Suppressor macrophage treated with lipopolysaccharide for 1 hour (primary cell): ENCODE measurements at regions not wholly inside any gene's neighbourhood (a gene's known extent, or its start where the extent isn't known, plus 50 kb on each side); places are given as distances from the start of the nearest gene placed in this dataset.

Experiments used
- DNase-seq, 3 donors: peaks; one replicate each; pipeline ENCODE4 v3.0.0-alpha.2; 2020 to 2022

DNA sequence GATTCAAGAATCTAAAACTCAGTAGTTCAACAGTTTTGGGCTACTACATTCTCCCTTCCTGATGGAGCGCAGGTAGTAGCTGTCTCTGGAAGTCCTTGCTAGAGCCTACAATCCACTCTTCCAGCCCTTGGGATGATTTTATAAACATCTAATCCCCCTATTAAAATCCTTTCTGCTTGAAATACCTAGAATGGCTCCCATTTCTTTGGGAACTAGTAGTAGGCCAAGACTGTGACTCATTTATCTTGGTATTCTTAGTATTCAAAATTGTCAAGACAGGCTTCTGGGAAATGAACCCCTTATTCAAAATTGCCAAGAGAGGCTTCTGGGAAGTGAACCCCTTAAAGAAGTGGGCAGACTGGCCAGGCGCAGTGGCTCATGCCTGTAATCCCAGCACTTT, 142.5 kb upstream of the FGGY start:
- DNase-seq: no peak

DNA sequence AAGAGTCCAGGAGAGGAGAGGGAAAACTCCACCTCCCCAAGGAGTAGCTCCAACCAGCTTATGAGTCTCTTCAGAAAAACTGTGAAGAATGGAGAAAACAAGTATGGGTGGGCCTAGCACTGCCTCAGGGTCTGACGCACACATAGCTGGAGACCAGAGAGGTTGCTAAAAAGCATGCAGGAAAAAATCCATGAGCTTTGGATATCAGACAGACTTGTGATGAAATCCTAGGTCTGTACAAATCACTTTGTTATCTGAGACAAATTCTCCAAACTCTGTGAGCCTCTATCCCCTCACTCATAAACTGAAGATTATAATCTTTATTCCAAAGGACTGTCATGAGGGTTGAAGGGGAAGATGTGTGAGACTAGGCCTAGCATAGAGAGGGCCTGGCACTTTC, 141.5 kb upstream of the FGGY start:
- no peak for DNase-seq

DNA sequence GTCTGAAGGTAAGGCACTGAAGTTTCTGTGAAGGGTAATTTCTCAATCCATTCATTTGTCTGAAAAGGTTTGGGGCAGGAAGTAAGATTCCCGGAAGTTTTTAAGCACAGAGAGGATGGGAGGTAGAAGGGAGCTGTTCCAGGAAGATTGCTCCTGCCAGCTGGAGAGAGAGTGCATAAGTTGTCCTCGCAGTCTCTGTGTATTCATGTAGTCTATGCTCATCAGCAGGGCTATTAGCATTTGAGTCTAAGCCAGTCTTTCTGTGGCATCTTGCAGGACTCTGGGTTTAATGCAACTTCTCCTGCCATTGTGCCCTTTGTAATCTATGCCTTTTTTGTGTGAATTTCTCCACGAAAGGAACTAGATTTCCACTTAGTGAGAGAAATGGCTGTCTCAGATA, 140.8 kb upstream of the FGGY start:
- DNase-seq: no peak

GRCh38 chr1:59156526-59157199, 140.2 kb upstream of the FGGY start:
- DNase-seq: no peak

- DNase-seq: no peak
These were observed 138.6 kb upstream of the FGGY start for GRCh38 chr1:59158321-59158720.

DNA sequence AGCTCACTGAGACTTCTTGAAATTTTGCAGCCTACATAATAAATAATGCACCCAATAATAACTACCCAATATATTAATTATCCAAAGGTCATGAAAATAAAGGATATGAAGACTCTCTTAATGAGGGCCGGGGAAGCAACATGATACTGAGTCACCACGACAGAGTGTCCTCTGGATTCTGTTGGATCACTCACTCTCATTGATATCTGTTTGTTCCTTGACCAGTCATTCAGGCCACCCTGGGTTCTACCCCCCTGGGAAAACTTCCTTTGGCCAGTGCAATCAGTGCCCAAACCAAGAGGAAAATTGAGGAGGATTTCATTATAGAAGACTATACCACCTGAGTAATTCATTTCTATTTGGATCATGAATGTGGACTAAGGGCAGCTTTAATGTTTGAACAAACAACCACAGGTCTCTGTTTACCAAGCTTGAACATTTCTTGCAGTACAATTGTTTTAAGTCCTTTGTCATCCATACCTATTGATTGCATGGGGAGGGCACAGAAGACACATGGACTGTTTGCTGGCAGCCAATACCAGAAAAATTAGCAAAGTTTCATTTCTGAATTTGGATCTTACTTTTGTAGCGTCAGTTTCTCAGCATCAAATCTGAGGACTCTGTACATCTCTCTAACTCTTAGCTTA, 137.2 kb upstream of the FGGY start:
- no peak for DNase-seq

DNA sequence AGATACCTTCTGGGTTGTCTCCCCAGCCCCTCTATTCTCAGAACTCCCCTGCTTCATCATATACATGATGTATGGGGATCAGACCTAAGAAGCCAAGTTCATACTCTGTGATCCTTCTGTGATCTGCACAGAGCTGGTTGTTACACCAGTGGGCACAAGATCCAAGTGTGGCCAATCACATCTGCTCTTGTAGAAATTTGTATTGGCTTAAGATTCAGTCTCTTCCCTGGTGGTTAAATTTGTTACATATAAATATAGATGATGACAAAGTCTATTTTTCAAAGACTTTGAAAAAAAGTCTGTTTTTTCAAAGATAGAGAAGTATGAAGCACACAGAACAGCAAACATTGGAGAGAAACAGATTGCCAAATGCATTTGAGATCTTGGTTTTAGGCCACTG, 135.8 kb upstream of the FGGY start:
- no peak for DNase-seq

- DNase-seq: no peak
These were observed 134.2 kb upstream of the FGGY start for GRCh38 chr1:59162665-59163064.

DNA sequence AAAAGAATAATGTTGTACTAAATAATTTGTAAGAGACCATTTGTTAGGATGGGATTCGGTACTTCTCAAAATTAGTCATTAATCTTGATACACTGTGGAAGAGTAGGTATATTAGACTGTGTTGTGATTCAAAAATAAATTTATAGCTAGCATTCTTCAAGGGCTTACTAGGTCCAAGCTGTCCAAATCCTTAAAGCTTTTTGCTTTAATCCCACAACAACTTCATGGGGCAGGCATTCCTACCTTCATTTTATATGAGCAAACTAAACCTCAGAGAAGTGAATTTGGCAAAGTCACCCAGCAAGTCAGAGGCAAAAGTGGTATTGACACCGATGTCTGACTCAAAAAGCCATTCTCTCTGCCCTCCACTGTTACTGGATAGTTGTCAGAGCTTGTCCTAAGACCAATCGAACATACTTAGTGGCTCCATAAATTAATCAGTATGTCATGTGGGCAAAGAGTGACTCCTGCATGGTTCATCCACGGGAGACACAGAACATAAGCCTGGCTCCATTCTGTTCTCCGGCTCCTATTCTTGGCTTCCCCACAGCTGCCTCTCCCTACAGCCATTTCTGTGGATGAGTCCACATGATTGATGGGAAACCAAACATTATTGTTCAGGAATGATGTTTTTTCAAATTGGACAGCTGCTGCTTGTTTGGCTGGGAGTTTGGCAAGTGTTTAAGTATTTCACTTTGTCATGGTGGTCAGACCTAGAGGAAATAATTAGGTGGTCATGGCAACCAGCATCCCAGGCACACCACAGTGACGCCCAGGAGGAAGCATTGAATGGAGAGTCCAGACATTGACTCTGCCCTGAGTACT, 133.4 kb upstream of the FGGY start:
- DNase-seq: no peak

GRCh38 chr1:59164371-59164770, 132.5 kb upstream of the FGGY start:
- no peak for DNase-seq

GRCh38 chr1:59165353-59165752, 131.5 kb upstream of the FGGY start:
- DNase-seq: no peak

GRCh38 chr1:59169703-59170102, 127.2 kb upstream of the FGGY start:
- no peak for DNase-seq

DNA sequence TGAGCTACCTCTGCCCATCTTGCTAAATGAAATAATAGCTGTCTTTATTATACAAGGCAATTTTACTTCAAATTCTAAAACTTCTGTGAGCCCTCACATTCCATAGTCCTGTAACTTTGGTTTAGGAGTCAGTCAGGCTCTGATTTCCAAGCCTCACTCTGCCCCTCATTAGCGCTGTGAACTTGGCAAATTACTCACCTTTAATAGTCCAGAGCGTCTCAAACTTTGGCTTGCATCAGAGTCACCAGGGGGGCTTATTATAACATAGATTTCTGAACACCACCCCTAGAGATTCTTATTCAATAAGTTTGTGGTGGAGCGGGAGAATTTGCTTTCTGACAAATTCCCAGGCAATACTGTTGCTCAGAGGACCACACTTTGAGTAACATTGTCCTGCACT, 126.2 kb upstream of the FGGY start:
- DNase-seq: no peak

DNA sequence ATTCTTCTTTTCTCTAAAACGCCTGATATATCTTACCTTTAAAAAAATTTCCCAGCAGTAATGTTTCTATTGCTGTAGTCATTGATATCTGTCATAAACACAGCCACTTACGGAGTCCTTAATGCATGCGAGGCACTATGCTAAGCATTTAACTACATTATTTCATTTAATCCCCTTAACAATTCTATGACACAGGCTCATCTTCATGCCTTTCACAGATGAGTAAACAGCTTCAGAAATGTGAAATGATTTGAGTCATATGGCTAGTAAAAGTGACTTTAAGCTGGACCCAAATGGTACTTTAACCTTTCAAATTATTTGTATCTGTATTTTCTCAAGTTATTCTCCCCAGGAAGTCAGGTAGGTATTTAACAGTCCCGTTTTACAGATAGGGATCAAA, 125.1 kb upstream of the FGGY start:
- no peak for DNase-seq

DNA sequence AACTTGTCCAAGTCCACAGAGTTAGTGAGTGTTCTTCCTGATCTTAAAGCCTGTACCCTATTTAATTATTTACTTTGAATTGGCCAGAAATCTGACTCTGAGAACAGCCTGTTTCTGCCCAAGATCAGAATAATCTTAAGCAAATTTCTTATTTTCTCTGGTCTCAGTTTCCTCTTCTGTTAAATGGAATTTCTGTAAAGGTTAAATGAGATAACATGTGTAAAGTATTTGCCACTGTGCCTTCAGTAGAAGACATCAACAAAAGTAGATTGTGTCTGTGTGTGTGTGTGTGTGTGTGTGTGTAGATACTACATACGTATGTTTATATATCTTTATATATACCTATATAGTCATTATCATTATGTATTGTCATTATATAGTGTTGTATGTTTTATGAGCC, 124.2 kb upstream of the FGGY start:
- no peak for DNase-seq

- DNase-seq: peak; percentile 68 to 83 (median 80)
These were observed 123.2 kb upstream of the FGGY start for GRCh38 chr1:59173721-59174120.

- DNase-seq: peak; percentile 26 to 51 (median 49)
These were observed 120.4 kb upstream of the FGGY start for GRCh38 chr1:59176471-59176870.

GRCh38 chr1:59177756-59178155, 119.1 kb upstream of the FGGY start:
- no peak for DNase-seq

- no peak for DNase-seq
These were observed 118.3 kb upstream of the FGGY start for GRCh38 chr1:59178339-59179187.

DNA sequence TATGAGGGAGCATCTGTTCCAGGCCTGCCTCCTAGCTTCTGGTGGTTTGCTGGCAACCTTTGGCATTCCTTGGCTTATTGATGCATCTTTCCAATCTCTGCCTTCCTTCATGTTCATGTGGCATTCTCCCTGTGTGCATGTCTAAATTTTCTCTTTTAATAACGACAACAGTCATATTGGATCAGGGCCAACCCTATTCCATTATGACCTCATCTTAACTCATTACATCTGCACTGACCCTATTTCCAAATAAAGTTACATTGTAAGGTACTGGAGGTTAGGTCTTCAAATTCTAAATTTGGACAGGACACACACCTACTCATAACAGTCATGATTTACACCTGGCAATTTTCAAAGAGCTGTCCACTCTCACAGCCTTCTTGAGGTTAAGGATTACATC, 117.2 kb upstream of the FGGY start:
- DNase-seq: no peak

GRCh38 chr1:59180735-59181134, 116.2 kb upstream of the FGGY start:
- no peak for DNase-seq

DNA sequence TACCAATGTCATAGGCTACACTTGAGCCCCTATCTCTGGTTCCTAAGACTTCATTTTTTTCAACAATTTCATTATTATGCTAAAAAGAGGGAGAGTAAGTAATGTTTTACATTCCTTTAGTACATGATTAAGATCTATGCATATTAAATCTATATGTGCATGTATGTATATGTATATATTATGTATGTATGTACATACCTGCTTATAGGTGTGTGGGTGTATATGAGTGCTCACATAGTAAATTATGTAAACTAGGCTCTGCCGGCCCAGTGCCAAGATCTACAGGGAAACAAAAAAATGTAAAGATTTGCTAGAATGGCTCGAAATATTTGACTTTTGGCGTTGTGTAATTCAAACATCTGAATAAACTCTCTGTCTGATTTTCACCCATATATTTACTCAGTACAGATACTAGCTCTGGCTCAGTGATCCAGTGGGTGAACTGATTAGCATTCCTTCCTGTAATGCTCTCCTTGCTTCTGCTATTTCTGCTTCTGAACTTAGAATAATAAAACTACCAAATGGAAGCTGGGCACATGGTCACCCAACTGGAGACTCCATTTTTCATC, 113.1 kb upstream of the FGGY start:
- peak in 1 of 3 donors; percentile 33 for DNase-seq
